Glutamatergic neuron (in vitro differentiated cells): ENCODE measurements at regions not wholly inside any gene's neighbourhood (a gene's known extent, or its start where the extent isn't known, plus 50 kb on each side); places are given as distances from the start of the nearest gene placed in this dataset.

ENCODE experiments used
- DNase-seq: peaks from one replicate; pipeline ENCODE4 v3.0.0; 2022
- H3K27ac Mint-ChIP-seq: one replicate; pipeline ENCODE4 v1.8.0; 2020; ENCODE audit warnings: mild to moderate bottlenecking, mixed read lengths, inconsistent platforms; ENCODE audit not compliant: unreplicated experiment
- H3K27me3 Mint-ChIP-seq: one replicate; pipeline ENCODE4 v1.8.0; 2020; ENCODE audit warnings: mild to moderate bottlenecking, moderate library complexity, mixed read lengths, inconsistent platforms; ENCODE audit not compliant: unreplicated experiment
- H3K36me3 Mint-ChIP-seq: one replicate; pipeline ENCODE4 v1.8.0; 2020; ENCODE audit warnings: mild to moderate bottlenecking, mixed read lengths, inconsistent platforms; ENCODE audit not compliant: unreplicated experiment
- H3K4me1 Mint-ChIP-seq: one replicate; pipeline ENCODE4 v1.8.0; 2020; ENCODE audit warnings: mild to moderate bottlenecking, low read depth, mixed read lengths, inconsistent platforms; ENCODE audit not compliant: unreplicated experiment
- H3K4me3 Mint-ChIP-seq: one replicate; pipeline ENCODE4 v1.8.0; 2020; ENCODE audit warnings: mild to moderate bottlenecking, mixed read lengths, inconsistent platforms; ENCODE audit not compliant: unreplicated experiment
- H3K9me3 Mint-ChIP-seq: one replicate; pipeline ENCODE4 v1.8.0; 2020; ENCODE audit warnings: mild to moderate bottlenecking, moderate library complexity, mixed read lengths, inconsistent platforms; ENCODE audit not compliant: unreplicated experiment
- TF ChIP-seq, protein P1 (sequence below): fragments of 200-600 bp; sonication (generic); IDR thresholded peaks from one replicate; pipeline ENCODE4 v1.5.0; 2021; ENCODE audit not compliant: partially characterized antibody, unreplicated experiment

DNA sequence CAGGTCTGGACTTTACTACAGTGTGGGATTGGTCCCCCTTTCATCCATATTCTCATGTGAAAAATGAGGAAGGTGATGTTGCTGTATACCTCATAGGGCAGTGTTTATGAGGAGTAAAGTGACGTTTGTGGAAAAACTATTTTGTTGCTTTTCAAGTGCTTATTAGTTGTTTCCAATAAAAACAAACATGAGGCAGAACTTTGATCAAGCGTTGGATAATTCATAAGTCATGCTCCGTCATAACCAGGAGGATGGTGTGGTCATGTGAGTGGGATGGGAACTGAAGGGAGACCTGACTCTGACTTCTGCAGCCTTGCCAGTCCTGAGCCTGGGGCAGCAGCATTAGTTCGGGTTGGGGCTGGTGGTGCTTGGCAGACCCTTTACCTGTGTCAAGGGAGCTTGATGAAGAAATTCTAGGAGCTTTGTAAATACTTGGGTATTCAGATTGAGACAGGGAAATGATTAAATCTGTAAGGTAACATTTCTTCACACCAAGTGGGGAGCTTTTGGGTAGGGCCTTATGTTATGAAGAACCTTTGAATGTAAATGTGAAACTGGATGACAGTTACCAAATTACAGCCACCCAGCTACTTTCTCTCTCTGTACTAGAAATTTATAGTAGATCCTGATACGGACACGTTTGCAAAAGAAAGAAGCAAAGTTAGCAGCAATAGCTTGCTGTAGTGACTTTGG is 462.4 kb upstream of the RGS6 start:
- TF ChIP-seq, protein P1, sequence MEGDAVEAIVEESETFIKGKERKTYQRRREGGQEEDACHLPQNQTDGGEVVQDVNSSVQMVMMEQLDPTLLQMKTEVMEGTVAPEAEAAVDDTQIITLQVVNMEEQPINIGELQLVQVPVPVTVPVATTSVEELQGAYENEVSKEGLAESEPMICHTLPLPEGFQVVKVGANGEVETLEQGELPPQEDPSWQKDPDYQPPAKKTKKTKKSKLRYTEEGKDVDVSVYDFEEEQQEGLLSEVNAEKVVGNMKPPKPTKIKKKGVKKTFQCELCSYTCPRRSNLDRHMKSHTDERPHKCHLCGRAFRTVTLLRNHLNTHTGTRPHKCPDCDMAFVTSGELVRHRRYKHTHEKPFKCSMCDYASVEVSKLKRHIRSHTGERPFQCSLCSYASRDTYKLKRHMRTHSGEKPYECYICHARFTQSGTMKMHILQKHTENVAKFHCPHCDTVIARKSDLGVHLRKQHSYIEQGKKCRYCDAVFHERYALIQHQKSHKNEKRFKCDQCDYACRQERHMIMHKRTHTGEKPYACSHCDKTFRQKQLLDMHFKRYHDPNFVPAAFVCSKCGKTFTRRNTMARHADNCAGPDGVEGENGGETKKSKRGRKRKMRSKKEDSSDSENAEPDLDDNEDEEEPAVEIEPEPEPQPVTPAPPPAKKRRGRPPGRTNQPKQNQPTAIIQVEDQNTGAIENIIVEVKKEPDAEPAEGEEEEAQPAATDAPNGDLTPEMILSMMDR: no peak
- H3K9me3 Mint-ChIP-seq: peaks cover 2% of the 10 kb centered on the region
- H3K4me1 Mint-ChIP-seq: peaks cover 8% of the 10 kb centered on the region
- DNase-seq: no peak
- no peak overlapping the region for H3K27ac Mint-ChIP-seq
- H3K36me3 Mint-ChIP-seq: no peaks in the 10 kb centered on the region
- H3K27me3 Mint-ChIP-seq: no peaks in the 10 kb centered on the region
- H3K4me3 Mint-ChIP-seq: no peak overlapping the region

DNA sequence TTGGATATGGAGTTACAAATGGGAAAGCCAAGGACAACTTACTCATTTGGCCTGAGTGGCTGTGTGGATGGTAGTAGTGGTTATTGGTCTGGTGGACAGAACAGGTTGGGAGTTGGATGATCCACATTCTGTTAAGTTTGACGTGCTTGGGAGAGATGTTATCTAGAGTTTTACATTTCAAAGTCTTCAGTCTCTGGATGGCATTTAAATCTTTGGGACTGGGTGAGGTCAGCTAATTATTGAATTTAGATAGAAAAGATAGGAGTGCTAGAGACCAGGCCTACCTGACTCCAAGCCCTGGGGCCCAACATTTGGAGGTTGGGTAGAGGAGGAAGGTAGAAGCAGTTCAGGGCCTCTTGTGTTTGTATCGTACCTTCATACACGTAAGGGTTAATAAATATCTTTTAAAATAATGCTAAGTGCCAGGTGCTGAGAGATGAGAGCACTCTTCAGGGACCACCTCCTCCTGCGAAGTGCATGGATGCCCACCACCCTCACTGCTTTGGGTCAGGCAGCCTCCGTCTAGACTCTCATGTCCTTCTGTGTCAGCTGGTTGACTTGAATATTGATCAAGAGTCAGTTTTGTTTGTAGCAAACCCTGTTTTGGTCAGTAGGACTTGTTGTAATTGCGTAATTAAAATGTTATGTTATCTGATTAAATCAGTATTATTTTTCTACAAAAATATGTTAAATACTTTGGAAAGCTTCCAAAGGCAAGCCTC is 460.4 kb upstream of the RGS6 start:
- Mint-ChIP-seq H3K4me3 (no peak overlapping the region), H3K36me3 (no peaks in the 10 kb centered on the region), H3K4me1 (peaks cover 8% of the 10 kb centered on the region), H3K9me3 (peaks cover 2% of the 10 kb centered on the region), H3K27me3 (no peaks in the 10 kb centered on the region), H3K27ac (no peak overlapping the region)
- DNase-seq: no peak
- TF ChIP-seq, protein P1: no peak

DNA sequence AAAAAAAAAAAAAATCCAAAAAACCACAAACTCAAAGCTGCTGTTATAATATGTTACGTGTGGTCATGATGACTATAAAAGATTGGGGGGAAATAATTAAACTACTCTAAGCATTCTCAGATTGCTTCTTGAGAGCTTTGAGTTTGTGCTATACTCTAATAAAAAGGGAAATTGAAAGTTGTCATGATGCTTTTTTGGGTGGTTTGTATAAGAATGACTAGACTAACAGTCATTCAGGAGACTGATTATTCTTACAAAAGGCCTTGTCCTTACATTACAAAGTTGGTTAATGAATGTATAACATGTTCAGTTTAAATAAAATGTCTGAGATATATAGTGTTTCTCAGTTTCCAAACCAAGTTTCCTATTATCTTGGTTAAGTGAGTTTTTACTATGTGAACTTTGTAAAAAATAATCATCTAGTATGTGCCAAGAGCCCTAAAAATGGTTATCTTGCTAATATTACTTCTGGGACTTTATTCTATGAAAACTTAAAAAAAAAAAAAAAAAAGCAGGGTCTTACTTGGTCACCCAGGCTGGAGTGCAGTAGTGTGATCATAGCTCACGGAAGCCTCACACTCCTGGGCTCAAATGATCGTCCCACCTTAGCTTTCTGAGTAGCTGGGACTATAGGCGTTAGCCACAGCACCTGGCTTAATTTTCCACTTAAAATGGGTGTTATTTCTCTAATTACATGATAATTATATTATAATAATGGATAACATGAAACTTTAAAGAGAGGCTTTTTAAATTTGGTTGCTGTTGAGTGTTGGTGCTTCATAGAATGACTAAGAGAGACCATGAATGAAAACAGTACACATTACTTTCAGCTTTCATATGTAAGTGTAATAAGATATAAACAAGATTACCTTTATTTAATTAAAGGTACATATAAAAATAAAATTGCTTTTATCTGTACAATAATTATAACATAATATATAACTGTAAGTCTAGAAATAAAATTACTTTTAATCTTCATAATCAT is 459.6 kb upstream of the RGS6 start:
- H3K4me1 Mint-ChIP-seq: peaks cover 8% of the 10 kb centered on the region
- H3K36me3 Mint-ChIP-seq: no peaks in the 10 kb centered on the region
- DNase-seq: no peak
- TF ChIP-seq, protein P1: no peak
- H3K27me3 Mint-ChIP-seq: no peaks in the 10 kb centered on the region
- peaks cover 2% of the 10 kb centered on the region for H3K9me3 Mint-ChIP-seq
- no peak overlapping the region for H3K27ac Mint-ChIP-seq
- H3K4me3 Mint-ChIP-seq: no peak overlapping the region

DNA sequence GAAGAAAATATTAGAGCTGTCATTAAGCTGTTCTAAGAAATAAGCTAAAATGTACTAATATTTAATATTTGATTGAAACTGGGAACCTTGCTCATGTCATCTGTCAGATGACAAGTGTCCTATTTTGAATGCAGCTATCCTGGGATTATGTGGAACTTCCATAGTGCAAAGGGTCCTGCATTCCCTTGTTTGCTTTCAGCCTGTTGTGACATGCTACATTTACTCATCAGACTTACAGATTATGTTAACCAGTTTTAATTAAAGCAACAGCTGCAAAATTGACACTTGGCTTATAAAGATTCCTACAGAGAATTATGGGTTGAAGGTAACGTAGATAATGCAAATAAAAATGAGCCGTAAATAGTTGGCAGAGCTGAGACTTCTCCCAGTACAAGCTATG is 458.4 kb upstream of the RGS6 start:
- DNase-seq: no peak
- peaks cover 8% of the 10 kb centered on the region for H3K4me1 Mint-ChIP-seq
- H3K27ac Mint-ChIP-seq: no peak overlapping the region
- H3K27me3 Mint-ChIP-seq: no peaks in the 10 kb centered on the region
- peaks cover 2% of the 10 kb centered on the region for H3K9me3 Mint-ChIP-seq
- no peaks in the 10 kb centered on the region for H3K36me3 Mint-ChIP-seq
- TF ChIP-seq, protein P1: no peak
- no peak overlapping the region for H3K4me3 Mint-ChIP-seq
